Vagina (tissue), 2 donors: ENCODE measurements at regions not wholly inside any gene's neighbourhood (a gene's known extent, or its start where the extent isn't known, plus 50 kb on each side); places are given as distances from the start of the nearest gene placed in this dataset.
A peak's percentile ranks its signal among the peaks of the same experiment; 100 is the strongest.

Source experiments
- POLR2A ChIP-seq, 2 donors: fragments of 450-650 bp; IDR thresholded peaks; one replicate each; pipeline ENCODE4 v1.6.1; 2017; ENCODE audit warnings: antibody characterized with exemption in 2 of 2, mild to moderate bottlenecking in 2 of 2, moderate library complexity in 2 of 2
- POLR2AphosphoS5 ChIP-seq, 2 donors: sonication (generic); formaldehyde crosslinking; IDR thresholded peaks; one replicate each; pipeline ENCODE4 v1.9.0; 2017; ENCODE audit warnings: antibody characterized with exemption in 2 of 2, mild to moderate bottlenecking in 2 of 2, low read depth in 1 of 2; ENCODE audit not compliant: insufficient read depth in 1 of 2
- TF ChIP-seq, protein P1 (sequence below), 3 experiments: fragments of 450-650 bp in 2 of 3; fragments of 200-600 bp in 1 of 3; sonication (generic) in 1 of 3; IDR thresholded peaks; one replicate each; pipeline ENCODE4 v1.5.1; 2017 to 2019; ENCODE audit warnings: antibody characterized with exemption in 3 of 3, mild to moderate bottlenecking in 2 of 3, moderate library complexity in 2 of 3

DNA sequence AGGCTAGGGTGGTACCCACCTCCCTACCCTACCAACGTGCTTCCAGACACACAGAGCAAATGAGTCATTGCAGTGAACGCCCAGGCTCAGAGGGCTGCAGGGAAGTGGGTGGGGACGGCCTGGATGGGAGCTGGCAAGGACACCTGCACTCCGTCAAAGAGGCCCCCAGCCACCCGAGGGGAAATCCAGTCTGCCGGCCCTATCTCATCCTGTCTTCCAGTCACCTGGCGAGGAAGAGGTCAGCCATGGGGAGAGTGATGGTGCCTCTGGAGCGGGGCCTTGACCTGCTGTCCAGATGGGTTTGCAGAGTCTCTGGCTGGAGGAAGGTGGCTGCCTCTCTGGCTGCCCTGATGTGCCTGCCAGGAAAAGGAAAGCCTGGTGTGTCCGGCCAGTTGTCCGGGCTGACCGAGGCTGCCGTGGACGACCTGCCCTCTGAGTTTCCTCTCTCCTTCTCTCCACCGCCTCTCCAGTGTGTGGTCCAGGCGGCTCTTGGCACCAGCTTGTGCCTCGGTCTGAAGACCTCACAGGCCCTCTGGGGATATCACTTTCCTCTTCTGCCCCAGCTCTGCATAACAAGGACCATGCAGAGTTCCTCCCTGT, 209.7 kb upstream of the COPS8 start:
- TF ChIP-seq, protein P1, sequence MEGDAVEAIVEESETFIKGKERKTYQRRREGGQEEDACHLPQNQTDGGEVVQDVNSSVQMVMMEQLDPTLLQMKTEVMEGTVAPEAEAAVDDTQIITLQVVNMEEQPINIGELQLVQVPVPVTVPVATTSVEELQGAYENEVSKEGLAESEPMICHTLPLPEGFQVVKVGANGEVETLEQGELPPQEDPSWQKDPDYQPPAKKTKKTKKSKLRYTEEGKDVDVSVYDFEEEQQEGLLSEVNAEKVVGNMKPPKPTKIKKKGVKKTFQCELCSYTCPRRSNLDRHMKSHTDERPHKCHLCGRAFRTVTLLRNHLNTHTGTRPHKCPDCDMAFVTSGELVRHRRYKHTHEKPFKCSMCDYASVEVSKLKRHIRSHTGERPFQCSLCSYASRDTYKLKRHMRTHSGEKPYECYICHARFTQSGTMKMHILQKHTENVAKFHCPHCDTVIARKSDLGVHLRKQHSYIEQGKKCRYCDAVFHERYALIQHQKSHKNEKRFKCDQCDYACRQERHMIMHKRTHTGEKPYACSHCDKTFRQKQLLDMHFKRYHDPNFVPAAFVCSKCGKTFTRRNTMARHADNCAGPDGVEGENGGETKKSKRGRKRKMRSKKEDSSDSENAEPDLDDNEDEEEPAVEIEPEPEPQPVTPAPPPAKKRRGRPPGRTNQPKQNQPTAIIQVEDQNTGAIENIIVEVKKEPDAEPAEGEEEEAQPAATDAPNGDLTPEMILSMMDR (IDR thresholded peaks at IDR 0.05), result no peak
- TF ChIP-seq POLR2A (IDR thresholded peaks at IDR 0.05) (no peak), POLR2AphosphoS5 (IDR thresholded peaks at IDR 0.05; ENCODE audit: insufficient read depth in 1 of 2, low read depth in 1 of 2) (peak in 1 of 2 donors; percentile 25)
